H9 (cell line): ENCODE measurements at regions not wholly inside any gene's neighbourhood (a gene's known extent, or its start where the extent isn't known, plus 50 kb on each side); places are given as distances from the start of the nearest gene placed in this dataset.
A peak's percentile ranks its signal among the peaks of the same experiment; 100 is the strongest.

Source experiments
- DNase-seq: peaks from one replicate; pipeline ENCODE4 v3.0.0-alpha.2; 2017
- H2AFZ ChIP-seq: one replicate; pipeline ENCODE4 v1.6.1; 2013; ENCODE audit warnings: mild to moderate bottlenecking, low read length, control low read depth, moderate library complexity
- H2AK5ac ChIP-seq: 2 replicates; pipeline ENCODE4 v1.6.1; 2013; ENCODE audit warnings: low read length, control low read depth, mixed read lengths; ENCODE audit not compliant: insufficient read length
- H2BK120ac ChIP-seq: one replicate; pipeline ENCODE4 v1.6.1; 2013; ENCODE audit warnings: low read depth, mild to moderate bottlenecking, low read length, control low read depth, inconsistent platforms; ENCODE audit not compliant: poor library complexity, severe bottlenecking
- H2BK12ac ChIP-seq: 2 replicates; pipeline ENCODE4 v1.6.1; 2013; ENCODE audit warnings: low read length, control low read depth, mixed read lengths, low read depth; ENCODE audit not compliant: insufficient read length
- H2BK15ac ChIP-seq: 2 replicates; pipeline ENCODE4 v1.6.1; 2013; ENCODE audit warnings: low read depth, low read length, control low read depth
- H2BK20ac ChIP-seq: one replicate; pipeline ENCODE4 v1.6.1; 2013; ENCODE audit warnings: low read depth, mild to moderate bottlenecking, low read length, control low read depth, inconsistent platforms; ENCODE audit not compliant: poor library complexity, severe bottlenecking
- H2BK5ac ChIP-seq: 2 replicates; pipeline ENCODE4 v1.6.1; 2013; ENCODE audit warnings: low read length, control low read depth, mixed read lengths; ENCODE audit not compliant: insufficient read length
- H3K14ac ChIP-seq: 2 replicates; pipeline ENCODE4 v1.6.1; 2013; ENCODE audit warnings: low read length, control low read depth; ENCODE audit not compliant: insufficient read depth
- H3K18ac ChIP-seq: 2 replicates; pipeline ENCODE4 v1.6.1; 2013; ENCODE audit warnings: low read depth, mild to moderate bottlenecking, mixed read lengths, low read length, control low read depth; ENCODE audit not compliant: insufficient read length
- H3K23ac ChIP-seq: 2 replicates; pipeline ENCODE4 v1.6.1; 2013; ENCODE audit warnings: low read length, control low read depth, mixed read lengths, low read depth; ENCODE audit not compliant: insufficient read length
- H3K23me2 ChIP-seq: 2 replicates; pipeline ENCODE4 v1.6.1; 2013; ENCODE audit warnings: low read depth, mild to moderate bottlenecking, mixed read lengths, low read length, control low read depth; ENCODE audit not compliant: insufficient read length, poor library complexity, severe bottlenecking
- H3K27ac ChIP-seq: 2 replicates; pipeline ENCODE4 v1.5.1; 2013; ENCODE audit warnings: low read length, control low read depth, mixed read lengths, low read depth; ENCODE audit not compliant: insufficient read length
- H3K27me3 ChIP-seq: 2 replicates; pipeline ENCODE4 v1.6.1; 2013; ENCODE audit warnings: low read length, control low read depth, inconsistent platforms; ENCODE audit not compliant: insufficient read depth
- H3K4ac ChIP-seq: 2 replicates; pipeline ENCODE4 v1.6.1; 2013; ENCODE audit warnings: low read depth, mild to moderate bottlenecking, control low read depth, inconsistent platforms, low read length, moderate library complexity
- H3K4me1 ChIP-seq: 2 replicates; pipeline ENCODE4 v1.6.1; 2013; ENCODE audit warnings: low read length, control low read depth, inconsistent platforms; ENCODE audit not compliant: insufficient read depth
- H3K4me2 ChIP-seq: 2 replicates; pipeline ENCODE4 v1.6.1; 2013; ENCODE audit warnings: low read length, control low read depth, mixed read lengths; ENCODE audit not compliant: insufficient read length, insufficient read depth
- H3K56ac ChIP-seq: 2 replicates; pipeline ENCODE4 v1.6.1; 2013; ENCODE audit warnings: low read depth, mild to moderate bottlenecking, mixed read lengths, low read length, control low read depth; ENCODE audit not compliant: insufficient read length
- H3K79me1 ChIP-seq: 2 replicates; pipeline ENCODE4 v1.6.1; 2013; ENCODE audit warnings: low read depth, mild to moderate bottlenecking, moderate library complexity, low read length, control low read depth, inconsistent platforms; ENCODE audit not compliant: insufficient read depth, poor library complexity, severe bottlenecking
- H3K79me2 ChIP-seq: 2 replicates; pipeline ENCODE4 v1.6.1; 2013; ENCODE audit warnings: low read length, control low read depth, inconsistent platforms; ENCODE audit not compliant: insufficient read depth
- H3K9ac ChIP-seq: 2 replicates; pipeline ENCODE4 v1.6.1; 2013; ENCODE audit warnings: low read length, control low read depth, mixed read lengths; ENCODE audit not compliant: insufficient read length; ENCODE audit errors: extremely low read depth
- H3K9me3 ChIP-seq: one replicate; pipeline ENCODE4 v1.6.1; 2013; ENCODE audit warnings: low read depth, low read length, inconsistent platforms; ENCODE audit not compliant: control insufficient read depth
- H3T11ph ChIP-seq: one replicate; pipeline ENCODE4 v1.6.1; 2013; ENCODE audit warnings: mild to moderate bottlenecking, low read length, control low read depth, inconsistent platforms
- H4K20me1 ChIP-seq: one replicate; pipeline ENCODE4 v1.6.1; 2013; ENCODE audit not compliant: control insufficient read depth, insufficient read length, insufficient read depth
- H4K5ac ChIP-seq: 2 replicates; pipeline ENCODE4 v1.6.1; 2013; ENCODE audit warnings: low read depth, mild to moderate bottlenecking, mixed read lengths, low read length, control low read depth; ENCODE audit not compliant: insufficient read length
- H4K8ac ChIP-seq: replicated peaks from 2 replicates; pipeline ENCODE4 v1.6.1; 2013; ENCODE audit warnings: low read length, control low read depth, mixed read lengths, low read depth; ENCODE audit not compliant: insufficient read length
- H4K91ac ChIP-seq: 2 replicates; pipeline ENCODE4 v1.6.1; 2013; ENCODE audit warnings: low read depth, mild to moderate bottlenecking, moderate library complexity, mixed read lengths, low read length, control low read depth; ENCODE audit not compliant: insufficient read length
- H3K27ac Mint-ChIP-seq, 3 experiments: 2 replicates in 2 of 3; 3 replicates in 1 of 3; pipeline ENCODE4 v1.8.0; 2020 to 2021; ENCODE audit warnings: mixed read lengths in 3 of 3, mild to moderate bottlenecking in 1 of 3, moderate library complexity in 1 of 3
- H3K27me3 Mint-ChIP-seq: 2 replicates; pipeline ENCODE4 v1.8.0; 2021; ENCODE audit warnings: low read depth, mild to moderate bottlenecking, moderate library complexity, mixed read lengths
- H3K36me3 Mint-ChIP-seq, 3 experiments: 2 replicates in 2 of 3; 3 replicates in 1 of 3; pipeline ENCODE4 v1.8.0; 2020 to 2021; ENCODE audit warnings: low read depth in 3 of 3, mixed read lengths in 3 of 3; ENCODE audit not compliant: insufficient read depth in 1 of 3
- H3K4me1 Mint-ChIP-seq, 2 experiments: 2 replicates each; pipeline ENCODE4 v1.8.0; 2020; ENCODE audit warnings: mixed read lengths in 2 of 2
- H3K4me3 Mint-ChIP-seq, 2 experiments: 2 replicates in 1 of 2; 3 replicates in 1 of 2; pipeline ENCODE4 v1.8.0; 2020 to 2021; ENCODE audit warnings: mild to moderate bottlenecking in 2 of 2, mixed read lengths in 2 of 2, moderate library complexity in 1 of 2
- H3K9me3 Mint-ChIP-seq, 2 experiments: 2 replicates in 1 of 2; 3 replicates in 1 of 2; pipeline ENCODE4 v1.8.0; 2020; ENCODE audit warnings: mild to moderate bottlenecking in 2 of 2, mixed read lengths in 2 of 2, moderate library complexity in 1 of 2
- CTCF ChIP-seq: fragments of 200-600 bp; sonication (generic); conservative IDR thresholded peaks from 3 replicates; pipeline ENCODE4 v1.8.0; 2021; ENCODE audit warnings: antibody characterized with exemption, mild to moderate bottlenecking
- WGBS: extraction: QIAGEN DNeasy Blood & Tissue Kit; methylation state at CpG from one replicate; pipeline ENCODE4 v1.1.7; 2013; ENCODE audit warnings: missing lambda C conversion rate, low lambda C conversion rate, mixed read lengths; ENCODE audit not compliant: insufficient read length; ENCODE audit errors: extremely low coverage; 5-methylcytosine and 5-hydroxymethylcytosine counted together

GRCh38 chr1:157235307-157235706 is 97.1 kb upstream of the ETV3 start:
- no peak overlapping the region for H3K14ac ChIP-seq
- no peak for DNase-seq
- no peak overlapping the region for H3K4me2 ChIP-seq
- H3T11ph ChIP-seq, result no peak overlapping the region
- no peaks in the 10 kb centered on the region for H3K36me3 Mint-ChIP-seq
- no peak for TF ChIP-seq CTCF
- no peak overlapping the region for H3K56ac ChIP-seq
- H2AK5ac ChIP-seq, result no peak overlapping the region
- H3K9ac ChIP-seq, result no peak overlapping the region
- no peak overlapping the region for H3K4ac ChIP-seq
- H3K4me1 ChIP-seq, result peaks cover 9% of the 10 kb centered on the region
- H2BK5ac ChIP-seq, result no peak overlapping the region
- no peak overlapping the region for H3K18ac ChIP-seq
- H3K79me1 ChIP-seq, result no peaks in the 10 kb centered on the region
- H2BK120ac ChIP-seq, result no peak overlapping the region
- H2BK12ac ChIP-seq, result no peak overlapping the region
- no peak overlapping the region for H2BK15ac ChIP-seq
- H2BK20ac ChIP-seq, result no peak overlapping the region
- no peaks in the 10 kb centered on the region for H3K27me3 Mint-ChIP-seq
- no peak overlapping the region for H3K23ac ChIP-seq
- H3K27ac Mint-ChIP-seq, result peak overlapping the region in 1 of 3 experiments; percentile 31; a peak in 2 of 7 replicates
- no peak overlapping the region for H3K27ac ChIP-seq
- no peaks in the 10 kb centered on the region for H3K9me3 Mint-ChIP-seq
- H4K91ac ChIP-seq, result no peak overlapping the region
- H3K79me2 ChIP-seq, result no peaks in the 10 kb centered on the region
- WGBS, result no CpG with 5 or more reads among the region's 4 CpGs
- peaks cover 54 to 59% of the 10 kb centered on the region in 2 experiments for H3K4me1 Mint-ChIP-seq
- no peaks in the 10 kb centered on the region for H3K9me3 ChIP-seq
- no peaks in the 10 kb centered on the region for H3K27me3 ChIP-seq
- no peak overlapping the region for H2AFZ ChIP-seq
- H3K23me2 ChIP-seq, result no peaks in the 10 kb centered on the region
- no peak overlapping the region for H4K5ac ChIP-seq
- H3K4me3 Mint-ChIP-seq, result no peak overlapping the region
- no peak overlapping the region for H4K8ac ChIP-seq
- no peaks in the 10 kb centered on the region for H4K20me1 ChIP-seq
